GM13977 (cell line): ENCODE measurements at regions not wholly inside any gene's neighbourhood (a gene's known extent, or its start where the extent isn't known, plus 50 kb on each side); places are given as distances from the start of the nearest gene placed in this dataset.

Experiments
- DNase-seq: peaks from one replicate; pipeline ENCODE4 v3.0.0; 2012; ENCODE audit warnings: low spot score
- CTCF ChIP-seq: IDR thresholded peaks from 2 replicates; pipeline ENCODE4 v1.5.1; 2012; ENCODE audit warnings: mild to moderate bottlenecking, control low read depth; ENCODE audit not compliant: insufficient read depth; ENCODE audit errors: extremely low read depth, missing control alignments
- in situ Hi-C: fragments of 300-500 bp; cut with MboI; formaldehyde crosslinking; loops from one replicate; pipeline ENCODE4 v1.12.0; 2022; ENCODE audit warnings: low sequenced_read_pairs, low pct_unique_long_range_greater_than_20kb, mixed read lengths, inconsistent platforms; ENCODE audit not compliant: unreplicated experiment

GRCh38 chr2:11099122-11100065, 55.9 kb upstream of the SLC66A3 start:
- peak; percentile 34 for TF ChIP-seq CTCF
- DNase-seq, result no peak
- in situ Hi-C loops, result no loop called here

DNA sequence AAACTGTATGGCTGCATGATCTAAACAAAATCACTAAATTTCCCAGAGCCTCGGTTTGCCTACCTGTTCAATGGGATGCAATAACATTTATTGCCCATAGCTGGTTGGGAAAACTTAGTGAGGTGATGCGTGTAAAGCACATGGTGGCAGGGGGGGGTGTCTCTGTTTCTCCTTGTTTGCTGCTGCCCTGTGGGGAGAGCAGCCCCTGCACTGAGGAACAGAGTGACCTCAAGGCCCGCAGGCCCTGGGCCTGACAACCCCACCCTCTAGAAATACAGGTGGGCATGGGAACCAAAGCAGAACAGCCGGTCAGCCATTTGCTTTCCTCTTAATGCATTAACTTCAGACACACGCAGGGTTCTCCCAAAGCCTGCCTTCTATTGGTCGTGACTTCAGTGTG, 55.1 kb upstream of the SLC66A3 start:
- no peak for TF ChIP-seq CTCF
- in situ Hi-C loops, result no loop called here
- no peak for DNase-seq

DNA sequence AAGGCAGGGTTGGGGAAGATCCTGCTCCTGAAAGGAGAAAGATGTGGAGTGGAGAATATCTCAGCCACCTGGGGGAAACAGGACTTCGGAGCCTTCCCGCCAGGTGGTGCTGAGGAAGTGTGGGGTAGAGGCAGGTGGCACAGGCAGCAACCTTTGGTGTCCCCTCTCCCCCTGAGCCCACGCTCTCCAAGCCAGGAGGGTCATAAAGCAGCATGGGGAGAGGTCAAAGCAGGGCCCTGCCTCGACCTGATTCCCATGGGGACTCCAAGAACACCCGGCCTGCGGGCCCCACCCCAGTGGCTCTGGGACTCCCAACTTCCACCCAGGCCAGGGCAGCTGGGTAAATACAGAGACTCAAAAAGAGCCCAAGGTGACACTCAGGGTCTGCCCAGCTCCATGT, 54.3 kb upstream of the SLC66A3 start:
- no peak for TF ChIP-seq CTCF
- no peak for DNase-seq
- in situ Hi-C loops, result no loop called here

GRCh38 chr2:11101430-11101829, 53.8 kb upstream of the SLC66A3 start:
- TF ChIP-seq CTCF, result no peak

DNA sequence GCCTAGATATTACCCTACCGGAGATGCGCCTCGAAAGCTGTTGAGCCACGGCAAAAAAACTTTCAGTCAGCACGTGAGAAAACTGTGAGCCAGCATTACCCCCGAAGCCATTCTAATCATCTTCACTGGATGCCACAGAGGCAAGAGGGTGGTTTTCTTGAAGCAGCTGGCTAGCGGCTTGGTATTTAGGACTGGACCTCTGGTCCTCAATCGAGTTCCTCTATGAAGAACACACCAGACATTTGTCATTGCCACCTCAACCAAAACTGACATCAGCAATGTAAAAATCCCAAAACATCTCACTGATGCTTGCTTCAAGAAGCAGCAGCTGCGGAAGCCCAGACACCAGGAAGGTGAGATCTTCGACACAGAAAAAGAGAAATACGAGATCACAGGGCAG, 52.8 kb upstream of the SLC66A3 start:
- DNase-seq, result no peak
- no peak for TF ChIP-seq CTCF
- in situ Hi-C loops, result no loop called here

More at GRCh38 chr2:11101430-11101829, 53.8 kb upstream of the SLC66A3 start:
- DNase-seq, result no peak
- in situ Hi-C loops, result no loop called here

GRCh38 chr2:11102956-11103860, 52.1 kb upstream of the SLC66A3 start:
- no peak for TF ChIP-seq CTCF
- in situ Hi-C loops, result no loop called here
- DNase-seq, result no peak
